Stomach smooth muscle (tissue), 2 donors: ENCODE measurements at regions not wholly inside any gene's neighbourhood (a gene's known extent, or its start where the extent isn't known, plus 50 kb on each side); places are given as distances from the start of the nearest gene placed in this dataset.

ENCODE experiments used
- H3K27ac ChIP-seq: one replicate; pipeline ENCODE4 v1.7.0; 2013; ENCODE audit warnings: mild to moderate bottlenecking, low read length, inconsistent platforms
- H3K27me3 ChIP-seq, 2 donors: one replicate each; pipeline ENCODE4 v1.7.0; 2013; ENCODE audit warnings: low read length in 2 of 2; ENCODE audit not compliant: insufficient read depth in 2 of 2, control insufficient read depth in 1 of 2
- H3K36me3 ChIP-seq, 2 donors: one replicate each; pipeline ENCODE4 v1.7.0; 2013; ENCODE audit warnings: low read length in 2 of 2; ENCODE audit not compliant: control insufficient read depth in 2 of 2, insufficient read depth in 2 of 2
- H3K4me1 ChIP-seq: one replicate; pipeline ENCODE4 v1.7.0; 2013; ENCODE audit warnings: low read length; ENCODE audit not compliant: control insufficient read depth, insufficient read depth
- H3K4me3 ChIP-seq, 2 donors: one replicate each; pipeline ENCODE4 v1.7.0; 2013; ENCODE audit warnings: low read length in 2 of 2
- H3K9ac ChIP-seq, 2 donors: one replicate each; pipeline ENCODE4 v1.7.0; 2013; ENCODE audit warnings: low read length in 2 of 2, mild to moderate bottlenecking in 1 of 2
- H3K9me3 ChIP-seq, 2 donors: one replicate each; pipeline ENCODE4 v1.7.0; 2013; ENCODE audit warnings: low read length in 2 of 2; ENCODE audit not compliant: control insufficient read depth in 2 of 2
- donor health status: healthy.
- donor health status: Pancreatic carcinoma.

- peaks cover 0 to 3% of the 10 kb centered on the region in 2 donors for H3K36me3 ChIP-seq
- H3K27ac ChIP-seq, result no peak overlapping the region
- H3K9me3 ChIP-seq, result no peaks in the 10 kb centered on the region
- no peaks in the 10 kb centered on the region for H3K27me3 ChIP-seq
- H3K4me3 ChIP-seq, result no peak overlapping the region
- H3K4me1 ChIP-seq, result no peaks in the 10 kb centered on the region
- no peak overlapping the region for H3K9ac ChIP-seq
Observed at GRCh38 chr2:16589465-16589864, 76.2 kb downstream of the CYRIA start.

DNA sequence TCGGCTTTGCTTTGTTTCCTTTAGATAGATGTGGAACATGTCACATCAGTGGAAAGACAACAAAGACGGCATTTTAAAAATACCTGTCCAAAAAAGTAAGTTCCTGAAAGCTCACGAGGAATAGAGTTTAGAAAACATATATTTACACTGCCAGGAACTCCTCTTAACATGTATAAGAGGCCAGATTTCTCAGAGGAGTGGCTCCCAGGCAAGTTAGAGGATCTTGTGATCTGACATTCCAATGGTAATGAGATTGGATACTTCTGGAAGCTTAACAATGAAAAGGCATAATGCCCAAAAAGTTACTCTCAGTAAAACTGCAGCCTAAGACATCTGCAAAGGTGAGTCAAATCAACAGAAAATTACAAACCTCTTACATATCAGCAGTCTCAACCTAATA, 77.1 kb downstream of the CYRIA start:
- no peak overlapping the region for H3K27ac ChIP-seq
- H3K4me3 ChIP-seq, result no peak overlapping the region
- peaks cover 0 to 3% of the 10 kb centered on the region in 2 donors for H3K36me3 ChIP-seq
- H3K27me3 ChIP-seq, result no peaks in the 10 kb centered on the region
- H3K9ac ChIP-seq, result no peak overlapping the region
- no peaks in the 10 kb centered on the region for H3K4me1 ChIP-seq
- H3K9me3 ChIP-seq, result no peaks in the 10 kb centered on the region

GRCh38 chr2:16587601-16588000, 78.0 kb downstream of the CYRIA start:
- no peaks in the 10 kb centered on the region for H3K27me3 ChIP-seq
- H3K27ac ChIP-seq, result no peak overlapping the region
- H3K9ac ChIP-seq, result no peak overlapping the region
- no peaks in the 10 kb centered on the region for H3K9me3 ChIP-seq
- H3K4me3 ChIP-seq, result no peak overlapping the region
- no peaks in the 10 kb centered on the region for H3K4me1 ChIP-seq
- peaks cover 0 to 3% of the 10 kb centered on the region in 2 donors for H3K36me3 ChIP-seq

- Histone ChIP-seq H3K9me3 (no peaks in the 10 kb centered on the region), H3K4me1 (no peaks in the 10 kb centered on the region), H3K27ac (no peak overlapping the region), H3K27me3 (no peaks in the 10 kb centered on the region), H3K4me3 (no peak overlapping the region), H3K36me3 (peaks cover 0 to 3% of the 10 kb centered on the region in 2 donors), H3K9ac (no peak overlapping the region)
Observed at GRCh38 chr2:16584824-16585540, 80.7 kb downstream of the CYRIA start.

DNA sequence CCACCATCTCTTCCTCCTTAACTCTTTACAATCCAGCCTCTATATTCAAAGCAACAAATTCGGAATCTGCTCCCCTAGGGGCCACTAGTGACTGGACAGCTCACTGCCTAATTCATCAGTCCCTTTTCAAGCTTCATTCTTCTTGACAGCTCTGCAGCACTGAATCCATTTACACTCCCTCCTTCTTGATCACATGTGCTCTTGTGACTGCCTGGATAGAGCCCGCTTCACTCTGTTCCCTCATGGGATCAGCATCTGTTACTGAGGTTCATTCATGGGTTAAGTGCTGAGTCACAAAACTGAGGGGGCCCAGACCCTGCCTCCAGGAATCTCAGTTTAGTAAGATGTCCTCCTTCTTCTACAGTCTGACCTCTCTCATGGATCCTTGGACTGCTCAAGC, 81.5 kb downstream of the CYRIA start:
- H3K27me3 ChIP-seq, result no peaks in the 10 kb centered on the region
- H3K9ac ChIP-seq, result no peak overlapping the region
- H3K36me3 ChIP-seq, result peaks cover 0 to 3% of the 10 kb centered on the region in 2 donors
- no peaks in the 10 kb centered on the region for H3K4me1 ChIP-seq
- no peak overlapping the region for H3K4me3 ChIP-seq
- H3K27ac ChIP-seq, result no peak overlapping the region
- no peaks in the 10 kb centered on the region for H3K9me3 ChIP-seq

DNA sequence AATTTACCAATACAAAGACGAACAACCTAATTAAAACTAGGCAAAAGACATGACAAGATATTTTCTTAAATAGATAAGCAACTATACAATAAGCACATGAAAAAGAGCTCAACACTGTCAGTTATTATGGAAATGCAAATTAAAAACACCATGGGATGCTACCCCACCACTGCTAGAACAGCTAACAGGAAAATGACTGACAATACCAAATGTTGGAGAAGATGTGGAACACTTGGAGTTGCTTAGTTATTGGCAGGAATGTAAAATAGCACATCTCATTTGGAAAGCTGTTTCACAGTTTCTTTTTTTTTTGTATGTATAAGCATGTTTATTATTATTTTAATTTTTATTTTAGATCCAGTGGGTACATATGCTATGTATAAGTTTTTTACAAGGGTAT, 84.4 kb downstream of the CYRIA start:
- Histone ChIP-seq H3K4me1 (no peaks in the 10 kb centered on the region), H3K27ac (no peak overlapping the region), H3K36me3 (no peaks in the 10 kb centered on the region), H3K4me3 (no peak overlapping the region), H3K9ac (no peak overlapping the region), H3K27me3 (no peaks in the 10 kb centered on the region), H3K9me3 (no peaks in the 10 kb centered on the region)

GRCh38 chr2:16578081-16578480, 87.6 kb downstream of the CYRIA start:
- Histone ChIP-seq H3K27me3 (no peaks in the 10 kb centered on the region), H3K4me1 (no peaks in the 10 kb centered on the region), H3K9me3 (no peaks in the 10 kb centered on the region), H3K36me3 (no peaks in the 10 kb centered on the region), H3K9ac (no peak overlapping the region), H3K4me3 (no peak overlapping the region), H3K27ac (no peak overlapping the region)

GRCh38 chr2:16570516-16570915, 95.1 kb downstream of the CYRIA start:
- no peak overlapping the region for H3K9ac ChIP-seq
- no peak overlapping the region for H3K4me3 ChIP-seq
- no peaks in the 10 kb centered on the region for H3K9me3 ChIP-seq
- no peak overlapping the region for H3K27ac ChIP-seq
- no peaks in the 10 kb centered on the region for H3K27me3 ChIP-seq
- no peaks in the 10 kb centered on the region for H3K4me1 ChIP-seq
- peaks cover under 1 to 2% of the 10 kb centered on the region in 2 donors for H3K36me3 ChIP-seq

- Histone ChIP-seq H3K4me1 (no peaks in the 10 kb centered on the region), H3K27ac (no peak overlapping the region), H3K36me3 (peaks cover 6 to 9% of the 10 kb centered on the region in 2 donors), H3K4me3 (no peak overlapping the region), H3K9ac (no peak overlapping the region), H3K27me3 (no peaks in the 10 kb centered on the region), H3K9me3 (no peaks in the 10 kb centered on the region)
Observed at GRCh38 chr2:16568998-16569784, 96.4 kb downstream of the CYRIA start.

DNA sequence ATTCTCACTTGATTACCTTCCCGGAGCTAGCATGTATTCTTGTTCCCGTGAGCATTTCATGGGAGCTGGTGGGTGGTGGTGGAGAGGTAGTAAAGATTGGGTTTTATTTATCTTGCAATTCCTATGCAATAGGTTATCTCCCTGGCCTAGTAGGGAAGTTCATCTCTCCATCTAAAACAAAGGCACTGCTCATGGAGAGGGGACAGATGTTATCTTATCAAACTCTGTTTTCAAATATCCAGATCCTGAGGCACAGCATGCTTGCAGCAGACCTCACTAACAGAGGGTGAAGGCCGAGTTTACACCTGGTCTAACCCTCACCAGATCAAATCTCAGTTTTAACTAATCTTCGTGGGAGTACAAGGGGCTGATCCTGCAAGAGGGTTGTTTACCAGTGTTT, 98.9 kb downstream of the CYRIA start:
- no peak overlapping the region for H3K4me3 ChIP-seq
- H3K27ac ChIP-seq, result no peak overlapping the region
- H3K36me3 ChIP-seq, result peaks cover 9 to 17% of the 10 kb centered on the region in 2 donors
- H3K27me3 ChIP-seq, result no peaks in the 10 kb centered on the region
- no peaks in the 10 kb centered on the region for H3K4me1 ChIP-seq
- no peaks in the 10 kb centered on the region for H3K9me3 ChIP-seq
- no peak overlapping the region for H3K9ac ChIP-seq

DNA sequence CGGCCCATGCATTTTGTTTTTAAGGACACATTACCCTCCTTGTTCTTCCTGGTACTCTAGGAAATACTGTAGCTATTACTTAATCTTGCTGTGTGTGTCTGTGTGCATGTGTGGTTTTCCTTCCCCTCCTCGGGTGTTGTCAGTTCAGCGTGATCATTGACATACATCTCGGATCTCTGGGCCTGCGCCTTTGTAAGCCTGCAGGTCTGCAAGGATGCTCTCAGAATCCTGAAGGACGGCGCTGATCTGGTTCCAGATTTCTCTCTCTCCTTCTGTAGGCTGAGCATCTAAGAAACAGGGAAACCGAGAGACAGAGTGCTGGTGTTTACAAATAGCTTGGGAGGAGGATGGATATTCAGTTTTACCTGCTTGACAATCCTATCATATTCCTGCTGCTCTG, 100.2 kb downstream of the CYRIA start:
- H3K9ac ChIP-seq, result no peak overlapping the region
- peaks cover 18 to 26% of the 10 kb centered on the region in 2 donors for H3K36me3 ChIP-seq
- no peaks in the 10 kb centered on the region for H3K4me1 ChIP-seq
- no peaks in the 10 kb centered on the region for H3K27me3 ChIP-seq
- H3K9me3 ChIP-seq, result no peaks in the 10 kb centered on the region
- no peak overlapping the region for H3K27ac ChIP-seq
- no peak overlapping the region for H3K4me3 ChIP-seq
